MCF 10A (cell line): ENCODE measurements at regions not wholly inside any gene's neighbourhood (a gene's known extent, or its start where the extent isn't known, plus 50 kb on each side); places are given as distances from the start of the nearest gene placed in this dataset.
"Not testable (repeated sequence)": the region's sequence is repeated elsewhere in the genome, so short reads cannot be mapped to it uniquely, and the experiment has no call there.

Experiments used
- BruUV-seq: library from RNA; stranded (reverse); fragments of 400-500 nt; replicated peaks from 2 replicates; lab custom pipeline; 2021; lab: Mats Ljungman, UMichigan
- CTCF ChIA-PET: fragments of 300-600 bp; sonication (Branson Sonifier 250); formaldehyde crosslinking; extraction: SDS; loops from one replicate; lab custom pipeline; 2021; ENCODE audit warnings: antibody characterized with exemption, inconsistent platforms; lab: Yijun Ruan, JAX
- POLR2A ChIA-PET: fragments of 300-600, 350-650 bp; sonication (Branson Sonifier 250); formaldehyde crosslinking; extraction: SDS; loops from one replicate; lab custom pipeline; 2020; ENCODE audit warnings: antibody characterized with exemption, inconsistent platforms; lab: Yijun Ruan, JAX
- DNase-seq: peaks from one replicate; pipeline ENCODE4 v3.0.0-alpha.2; 2018; ENCODE audit not compliant: unreplicated experiment
- H3K27ac Mint-ChIP-seq: one replicate; pipeline ENCODE4 v1.8.0; 2022; ENCODE audit warnings: mild to moderate bottlenecking, low read depth, mixed read lengths; ENCODE audit not compliant: unreplicated experiment
- H3K27me3 Mint-ChIP-seq: one replicate; pipeline ENCODE4 v1.8.0; 2022; ENCODE audit warnings: mixed read lengths; ENCODE audit not compliant: insufficient read depth, unreplicated experiment
- H3K36me3 Mint-ChIP-seq: one replicate; pipeline ENCODE4 v1.8.0; 2022; ENCODE audit warnings: mild to moderate bottlenecking, moderate library complexity, mixed read lengths; ENCODE audit not compliant: insufficient read depth, unreplicated experiment
- H3K4me1 Mint-ChIP-seq: one replicate; pipeline ENCODE4 v1.8.0; 2022; ENCODE audit warnings: mixed read lengths; ENCODE audit not compliant: insufficient read depth, unreplicated experiment
- H3K4me3 Mint-ChIP-seq: one replicate; pipeline ENCODE4 v1.8.0; 2022; ENCODE audit warnings: mild to moderate bottlenecking, moderate library complexity, mixed read lengths; ENCODE audit not compliant: unreplicated experiment
- H3K9me3 Mint-ChIP-seq: one replicate; pipeline ENCODE4 v1.8.0; 2022; ENCODE audit warnings: mixed read lengths; ENCODE audit not compliant: unreplicated experiment
- intact Hi-C: fragments of 100-400 bp; cut with micrococcal nuclease; formaldehyde crosslinking; loops from 2 replicates; pipeline ENCODE4 v1.14.1; 2022
- TF ChIP-seq, protein P1 (sequence below): fragments of 200-600 bp; IDR thresholded peaks from one replicate; pipeline ENCODE4 v1.8.0; 2022; ENCODE audit warnings: antibody characterized with exemption, mild to moderate bottlenecking; ENCODE audit not compliant: unreplicated experiment

- H3K27ac Mint-ChIP-seq = not testable (repeated sequence)
Measured at GRCh38 chr11:94235772-94236171, 68.6 kb upstream of the IZUMO1R start.

DNA sequence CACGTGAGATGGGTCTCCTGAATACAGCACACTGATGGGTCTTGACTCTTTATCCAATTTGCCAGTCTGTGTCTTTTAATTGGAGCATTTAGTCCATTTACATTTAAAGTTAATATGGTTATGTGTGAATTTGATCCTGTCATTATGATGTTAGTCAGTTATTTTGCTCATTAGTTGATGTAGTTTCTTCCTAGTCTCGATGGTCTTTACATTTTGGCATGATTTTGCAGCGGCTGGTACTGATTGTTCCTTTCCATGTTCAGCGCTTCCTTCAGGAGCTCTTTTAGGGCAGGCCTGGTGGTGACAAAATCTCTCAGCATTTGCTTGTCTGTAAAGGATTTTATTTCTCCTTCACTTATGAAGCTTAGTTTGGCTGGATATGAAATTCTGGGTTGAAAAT, 68.0 kb upstream of the IZUMO1R start:
- H3K4me1 Mint-ChIP-seq, H3K27ac Mint-ChIP-seq, intact Hi-C loops, H3K4me3 Mint-ChIP-seq, H3K27me3 Mint-ChIP-seq, CTCF ChIA-PET, DNase-seq, BruUV-seq, H3K9me3 Mint-ChIP-seq, H3K36me3 Mint-ChIP-seq, POLR2A ChIA-PET: not testable (repeated sequence)

More at GRCh38 chr11:94235772-94236171, 68.6 kb upstream of the IZUMO1R start:
- H3K36me3 Mint-ChIP-seq, H3K4me1 Mint-ChIP-seq, intact Hi-C loops, DNase-seq, H3K27me3 Mint-ChIP-seq, CTCF ChIA-PET, POLR2A ChIA-PET, H3K4me3 Mint-ChIP-seq, BruUV-seq, H3K9me3 Mint-ChIP-seq: not testable (repeated sequence)

DNA sequence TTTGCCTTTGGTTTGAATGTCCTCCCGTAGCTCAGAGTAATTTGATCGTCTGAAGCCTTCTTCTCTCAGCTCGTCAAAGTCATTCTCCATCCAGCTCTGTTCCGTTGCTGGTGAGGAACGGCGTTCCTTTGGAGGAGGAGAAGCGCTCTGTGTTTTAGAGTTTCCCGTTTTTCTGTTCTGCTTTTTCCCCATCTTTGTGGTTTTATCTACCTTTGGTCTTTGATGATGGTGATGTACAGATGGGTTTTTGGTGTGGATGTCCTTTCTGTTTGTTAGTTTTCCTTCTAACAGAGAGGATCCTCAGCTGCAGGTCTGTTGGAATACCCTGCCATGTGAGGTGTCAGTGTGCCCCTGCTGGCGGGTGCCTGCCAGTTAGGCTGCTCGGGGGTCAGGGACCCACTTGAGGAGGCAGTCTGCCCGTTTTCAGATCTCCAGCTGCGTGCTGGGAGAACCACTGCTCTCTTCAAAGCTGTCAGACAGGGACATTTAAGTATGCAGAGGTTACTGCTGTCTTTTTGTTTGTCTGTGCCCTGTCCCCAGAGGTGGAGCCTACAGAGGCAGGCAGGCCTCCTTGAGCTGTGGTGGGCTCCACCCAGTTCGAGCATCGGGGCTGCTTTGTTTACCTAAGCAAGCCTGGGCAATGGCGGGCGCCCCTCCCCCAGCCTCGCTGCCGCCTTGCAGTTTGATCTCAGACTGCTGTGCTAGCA, 66.8 kb upstream of the IZUMO1R start:
- CTCF ChIA-PET = interaction anchor here (0.6 to 0.7 kb wide), 3 partner anchors 20 to 28 kb away, joined by 3 read pairs; no protein-coding TSS in a partner anchor
- BruUV-seq, H3K9me3 Mint-ChIP-seq, DNase-seq, H3K4me1 Mint-ChIP-seq, H3K36me3 Mint-ChIP-seq, H3K4me3 Mint-ChIP-seq, H3K27ac Mint-ChIP-seq, intact Hi-C loops, POLR2A ChIA-PET, H3K27me3 Mint-ChIP-seq: not testable (repeated sequence)

- H3K4me1 Mint-ChIP-seq, H3K27ac Mint-ChIP-seq, H3K27me3 Mint-ChIP-seq, POLR2A ChIA-PET, H3K9me3 Mint-ChIP-seq, DNase-seq, CTCF ChIA-PET, intact Hi-C loops, H3K36me3 Mint-ChIP-seq, H3K4me3 Mint-ChIP-seq, BruUV-seq: not testable (repeated sequence)
Measured at GRCh38 chr11:94238154-94238735, 66.1 kb upstream of the IZUMO1R start.

- H3K4me3 Mint-ChIP-seq, intact Hi-C loops, H3K9me3 Mint-ChIP-seq, DNase-seq, H3K27ac Mint-ChIP-seq, H3K36me3 Mint-ChIP-seq, H3K27me3 Mint-ChIP-seq, H3K4me1 Mint-ChIP-seq, POLR2A ChIA-PET, CTCF ChIA-PET, BruUV-seq: not testable (repeated sequence)
Measured at GRCh38 chr11:94238774-94239173, 65.6 kb upstream of the IZUMO1R start.

GRCh38 chr11:94241896-94242295, 62.5 kb upstream of the IZUMO1R start:
- intact Hi-C loops = no loop called here
- Mint-ChIP-seq H3K27me3 (no peaks in the 10 kb centered on the region), H3K9me3 (no peaks in the 10 kb centered on the region), H3K4me3 (no peak overlapping the region), H3K4me1 (no peaks in the 10 kb centered on the region), H3K36me3 (peaks cover 6% of the 10 kb centered on the region), H3K27ac (no peak overlapping the region)
- CTCF ChIA-PET = no interaction called here
- POLR2A ChIA-PET = no interaction called here
- TF ChIP-seq, protein P1, sequence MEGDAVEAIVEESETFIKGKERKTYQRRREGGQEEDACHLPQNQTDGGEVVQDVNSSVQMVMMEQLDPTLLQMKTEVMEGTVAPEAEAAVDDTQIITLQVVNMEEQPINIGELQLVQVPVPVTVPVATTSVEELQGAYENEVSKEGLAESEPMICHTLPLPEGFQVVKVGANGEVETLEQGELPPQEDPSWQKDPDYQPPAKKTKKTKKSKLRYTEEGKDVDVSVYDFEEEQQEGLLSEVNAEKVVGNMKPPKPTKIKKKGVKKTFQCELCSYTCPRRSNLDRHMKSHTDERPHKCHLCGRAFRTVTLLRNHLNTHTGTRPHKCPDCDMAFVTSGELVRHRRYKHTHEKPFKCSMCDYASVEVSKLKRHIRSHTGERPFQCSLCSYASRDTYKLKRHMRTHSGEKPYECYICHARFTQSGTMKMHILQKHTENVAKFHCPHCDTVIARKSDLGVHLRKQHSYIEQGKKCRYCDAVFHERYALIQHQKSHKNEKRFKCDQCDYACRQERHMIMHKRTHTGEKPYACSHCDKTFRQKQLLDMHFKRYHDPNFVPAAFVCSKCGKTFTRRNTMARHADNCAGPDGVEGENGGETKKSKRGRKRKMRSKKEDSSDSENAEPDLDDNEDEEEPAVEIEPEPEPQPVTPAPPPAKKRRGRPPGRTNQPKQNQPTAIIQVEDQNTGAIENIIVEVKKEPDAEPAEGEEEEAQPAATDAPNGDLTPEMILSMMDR = no peak
- DNase-seq = no peak
- BruUV-seq = no TSS peak
